Adrenal gland (tissue), 9 donors: ENCODE measurements at regions not wholly inside any gene's neighbourhood (a gene's known extent, or its start where the extent isn't known, plus 50 kb on each side); places are given as distances from the start of the nearest gene placed in this dataset.
"Not testable (repeated sequence)": the region's sequence is repeated elsewhere in the genome, so short reads cannot be mapped to it uniquely, and the experiment has no call there.

Experiments
- DNase-seq, 7 donors: peaks; one replicate each; pipeline ENCODE4 v3.0.0-alpha.2; 2019 to 2020
- H3K27ac ChIP-seq, 5 donors: fragments of 200-600 bp; sonication (generic) in 4 of 5; 1 replicate in 3 of 5; 2 replicates in 2 of 5; pipeline versions ENCODE4 v1.5.1 to v1.8.0; 2016 to 2020; ENCODE audit warnings: mild to moderate bottlenecking in 1 of 5
- H3K27me3 ChIP-seq: fragments of 200-600 bp; 2 replicates; pipeline ENCODE4 v1.8.0; 2021
- H3K36me3 ChIP-seq, 2 donors: fragments of 200-600 bp; replicated peaks in 1 of 2; 1 replicate in 1 of 2; 2 replicates in 1 of 2; pipeline versions ENCODE4 v1.5.1 to v1.8.0; 2018 to 2022
- H3K4me1 ChIP-seq, 2 donors: fragments of 200-600 bp; replicated peaks in 1 of 2; 1 replicate in 1 of 2; 2 replicates in 1 of 2; pipeline versions ENCODE4 v1.5.1 to v1.8.0; 2018 to 2021
- H3K4me3 ChIP-seq, 4 donors: fragments of 200-600 bp; sonication (generic) in 3 of 4; one replicate each; pipeline ENCODE4 v1.5.1; 2016 to 2018
- H3K9me3 ChIP-seq, 3 donors: fragments of 200-600 bp; sonication (generic) in 1 of 3; replicated peaks in 1 of 3; 1 replicate in 2 of 3; 2 replicates in 1 of 3; pipeline versions ENCODE4 v1.5.1 to v1.8.0; 2016 to 2021
- POLR2A ChIP-seq, 2 donors: fragments of 450-650 bp; IDR thresholded peaks; one replicate each; pipeline ENCODE4 v1.6.1; 2017; ENCODE audit warnings: antibody characterized with exemption in 2 of 2, mild to moderate bottlenecking in 2 of 2, moderate library complexity in 1 of 2
- WGBS, 4 donors: extraction: QIAGEN DNeasy Blood & Tissue Kit in 2 of 4; methylation state at CpG; one replicate each; pipeline versions ENCODE4 v1.1.5 to v1.1.7; 2013 to 2017; 5-methylcytosine and 5-hydroxymethylcytosine counted together
- intact Hi-C, 2 donors: fragments of 100-400 bp; cut with DNase I; formaldehyde crosslinking; loops; one replicate each; pipeline versions ENCODE4 v1.14.1 to v1.15.0; 2022 to 2023
- donor health status: healthy with polysubstance abuse.
- donor health status: Bipolar disorder and iron deficiency.
- donor health status: DM: yes; HTN: yes; CAD: no.
- donor health status: DM: no; HTN: no; CAD: no.
- donor health status: DM: no; HTN: no; CAD: no.

DNA sequence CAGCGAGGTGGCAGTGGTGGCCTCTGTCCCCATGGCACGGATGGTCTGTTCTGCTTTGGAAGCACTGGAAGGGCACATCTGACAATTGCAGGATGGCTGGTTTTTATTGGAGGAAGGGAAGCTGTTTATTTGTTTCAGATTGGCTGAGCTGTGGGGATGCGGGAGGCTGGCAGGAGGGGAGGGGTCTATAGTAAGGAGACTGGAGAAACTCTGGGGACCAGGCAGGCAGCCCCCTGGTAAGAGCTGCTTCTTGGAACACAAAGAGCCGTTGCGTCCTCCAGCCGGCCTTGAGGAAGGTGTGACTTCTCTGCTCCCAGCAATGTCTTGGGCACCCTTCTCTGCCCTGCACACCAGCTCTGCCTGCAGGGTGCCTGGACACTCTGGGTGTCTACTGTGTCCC is 85.1 kb upstream of the SPDYE9 start:
- intact Hi-C loops, H3K27me3 ChIP-seq, H3K36me3 ChIP-seq, H3K9me3 ChIP-seq, H3K4me1 ChIP-seq, H3K4me3 ChIP-seq, H3K27ac ChIP-seq: not testable (repeated sequence)
- DNase-seq, result peak in 2 of 7 donors; percentile 2 to 6
- 74 to 88% (median 81%) methylated on average over 3 to 6 of the region's 6 CpGs for WGBS, 4 donors

DNA sequence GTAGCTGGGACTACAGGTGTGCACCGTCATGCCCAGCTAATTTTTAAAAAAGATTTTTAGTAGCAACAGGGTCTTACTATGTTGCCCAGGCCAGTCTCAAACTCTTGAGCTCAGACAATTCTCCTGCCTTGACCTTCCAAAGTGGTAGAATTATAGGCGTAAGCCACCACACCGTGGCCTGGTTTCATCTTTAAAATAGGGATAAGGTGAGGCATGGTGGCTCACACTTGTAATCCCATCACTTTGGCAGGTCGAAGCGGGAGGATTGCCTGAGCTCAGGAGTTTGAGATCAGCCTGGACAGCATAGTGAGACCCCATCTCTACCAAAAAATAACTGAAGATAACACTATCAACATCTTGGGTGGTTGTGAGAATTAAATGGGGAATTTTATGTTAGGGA is 84.6 kb upstream of the SPDYE9 start:
- H3K9me3 ChIP-seq, H3K27me3 ChIP-seq, H3K4me1 ChIP-seq, H3K27ac ChIP-seq, H3K4me3 ChIP-seq, H3K36me3 ChIP-seq, intact Hi-C loops: not testable (repeated sequence)
- DNase-seq, result peak in 3 of 7 donors; percentile 0 to 6 (median 5)
- WGBS, 4 donors, result 94 to 98% (median 97%) methylated on average over 4 of the region's 5 CpGs

DNA sequence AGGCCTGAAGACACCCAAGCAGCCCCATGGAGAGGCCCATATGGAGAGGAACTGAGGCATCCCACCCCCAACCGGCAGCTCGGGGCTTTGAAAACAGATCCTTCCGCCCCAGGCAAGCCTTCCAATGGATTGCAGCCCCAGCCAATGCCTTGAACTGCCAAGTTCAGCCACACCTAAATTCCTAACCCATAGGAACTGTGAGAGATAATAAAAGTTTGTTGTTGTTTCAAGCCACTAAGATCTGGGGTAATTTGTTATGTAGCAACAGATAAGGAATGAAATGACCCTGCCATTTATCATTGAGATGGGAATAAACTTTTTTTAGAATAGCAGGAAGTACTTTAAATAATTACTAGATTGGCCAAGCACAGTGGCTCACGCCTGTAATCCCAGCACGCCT is 80.3 kb upstream of the SPDYE9 start:
- H3K4me3 ChIP-seq, intact Hi-C loops, H3K27ac ChIP-seq, DNase-seq, H3K36me3 ChIP-seq, H3K4me1 ChIP-seq, H3K9me3 ChIP-seq, H3K27me3 ChIP-seq: not testable (repeated sequence)
- no CpG with 5 or more reads among the region's 5 CpGs for WGBS, 4 donors

DNA sequence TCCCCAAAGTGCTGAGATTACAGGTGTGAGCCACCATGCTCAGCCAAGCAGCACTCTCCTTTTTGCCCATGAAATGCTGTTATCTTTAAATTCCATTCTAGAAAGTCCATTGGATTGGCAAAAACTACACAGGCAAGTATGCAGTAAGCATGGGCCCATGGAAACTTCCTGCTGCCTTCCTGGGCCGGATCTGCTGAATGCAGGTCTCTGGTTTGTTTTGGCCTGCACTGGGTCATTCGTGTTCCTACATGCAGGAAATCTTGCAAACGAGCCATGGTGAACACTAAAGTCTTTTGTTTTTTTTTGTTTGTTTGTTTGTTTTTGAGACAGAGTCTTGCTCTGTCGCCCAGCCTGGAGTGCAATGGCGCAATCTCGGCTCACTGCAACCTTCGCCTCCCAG is 76.8 kb upstream of the SPDYE9 start:
- H3K4me3 ChIP-seq, H3K27ac ChIP-seq, H3K9me3 ChIP-seq, H3K36me3 ChIP-seq, intact Hi-C loops, H3K4me1 ChIP-seq, H3K27me3 ChIP-seq, DNase-seq: not testable (repeated sequence)
- WGBS, 4 donors, result 63% methylated on average over 4 to 5 of the region's 7 CpGs; no CpG with 5 or more reads in 2 of the 4 donors

DNA sequence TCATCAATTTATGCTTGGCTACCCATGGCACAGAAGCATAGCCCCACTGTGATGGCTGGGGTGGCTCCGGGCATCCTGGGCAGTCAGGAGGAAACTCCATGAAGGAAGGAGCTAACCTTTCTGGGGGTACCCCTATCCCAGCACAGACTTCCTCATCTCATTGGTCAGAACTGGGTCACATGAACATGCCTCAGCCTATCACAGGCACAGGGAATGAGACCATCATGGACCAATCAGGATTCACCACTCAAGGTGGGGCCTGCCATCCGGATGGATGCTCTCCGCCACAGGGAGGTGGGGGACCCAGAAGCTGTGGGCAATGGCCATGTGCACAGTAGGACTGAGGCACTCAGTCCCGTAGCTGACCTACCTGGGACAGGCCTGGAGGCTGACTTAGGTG is 75.9 kb upstream of the SPDYE9 start:
- H3K4me1 ChIP-seq, intact Hi-C loops, H3K36me3 ChIP-seq, DNase-seq, H3K27ac ChIP-seq, H3K9me3 ChIP-seq, H3K4me3 ChIP-seq, H3K27me3 ChIP-seq: not testable (repeated sequence)
- no CpG with 5 or more reads among the region's 4 CpGs for WGBS, 4 donors

DNA sequence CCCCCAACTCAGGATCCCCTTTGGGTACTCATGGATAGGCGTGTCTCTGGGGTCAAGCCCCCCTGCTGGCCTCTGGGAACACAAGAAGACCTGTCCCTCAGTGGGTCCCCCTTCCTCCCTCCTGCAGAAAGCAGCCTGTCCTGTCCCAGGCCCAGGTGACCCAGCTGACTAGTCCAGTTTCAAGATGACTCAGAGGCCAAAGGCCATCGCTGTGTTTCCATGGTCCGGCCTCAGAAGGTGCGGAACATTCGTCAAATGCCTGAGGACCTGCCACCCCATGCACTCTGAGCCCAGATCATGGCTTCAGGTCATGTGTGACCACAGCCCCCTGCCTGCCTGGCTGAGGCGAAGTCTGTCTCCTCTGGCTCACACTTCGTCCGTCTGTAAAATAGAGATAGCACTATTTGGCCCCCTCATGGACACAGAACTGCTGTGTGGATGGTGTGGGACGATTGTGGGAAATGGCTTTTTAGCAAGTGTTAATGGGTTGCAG is 71.4 kb upstream of the SPDYE9 start:
- H3K9me3 ChIP-seq, DNase-seq, H3K27me3 ChIP-seq, intact Hi-C loops, H3K27ac ChIP-seq, H3K4me1 ChIP-seq, H3K36me3 ChIP-seq, H3K4me3 ChIP-seq: not testable (repeated sequence)
- 71% methylated on average over 1 of the region's 9 CpGs; no CpG with 5 or more reads in 3 of the 4 donors for WGBS, 4 donors

DNA sequence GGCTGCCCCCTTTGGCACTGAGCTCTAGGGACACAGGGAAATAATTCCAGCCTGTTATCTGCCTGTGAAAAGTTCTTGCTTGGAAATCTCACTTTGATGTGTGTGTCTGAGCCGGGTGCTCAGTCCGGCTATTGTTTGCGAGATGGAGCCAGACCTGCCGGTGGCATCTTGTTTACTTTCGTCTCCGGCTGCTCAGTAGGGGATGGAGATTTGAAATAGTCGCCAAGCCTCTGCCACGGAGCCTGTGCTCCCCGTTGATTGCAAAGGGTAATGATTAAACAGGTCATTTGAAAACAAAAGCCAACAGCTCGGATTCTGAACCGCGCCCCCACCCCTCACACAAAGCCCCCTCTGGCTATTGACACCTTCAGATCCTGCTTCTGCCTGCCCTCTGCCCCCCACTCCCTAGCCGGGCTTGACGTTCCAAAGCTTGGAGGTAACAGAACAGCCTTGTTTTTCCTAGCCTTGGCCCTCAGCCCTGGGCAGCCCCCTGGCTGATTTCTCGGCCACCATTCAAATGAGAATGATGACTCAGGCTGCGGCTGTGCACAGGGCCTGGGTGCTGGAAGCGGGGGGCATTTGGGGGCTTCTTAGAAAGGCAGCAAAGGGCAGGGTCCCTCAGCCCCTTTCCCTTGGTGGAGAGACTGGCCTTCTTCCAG is 70.8 kb upstream of the SPDYE9 start:
- H3K27me3 ChIP-seq, H3K4me3 ChIP-seq, H3K36me3 ChIP-seq, H3K27ac ChIP-seq, H3K4me1 ChIP-seq, intact Hi-C loops, H3K9me3 ChIP-seq: not testable (repeated sequence)
- DNase-seq, result peak in 4 of 7 donors; percentile 2 to 48 (median 16)
- 0 to 19% (median 7%) methylated on average over 6 to 12 of the region's 17 CpGs for WGBS, 4 donors

DNA sequence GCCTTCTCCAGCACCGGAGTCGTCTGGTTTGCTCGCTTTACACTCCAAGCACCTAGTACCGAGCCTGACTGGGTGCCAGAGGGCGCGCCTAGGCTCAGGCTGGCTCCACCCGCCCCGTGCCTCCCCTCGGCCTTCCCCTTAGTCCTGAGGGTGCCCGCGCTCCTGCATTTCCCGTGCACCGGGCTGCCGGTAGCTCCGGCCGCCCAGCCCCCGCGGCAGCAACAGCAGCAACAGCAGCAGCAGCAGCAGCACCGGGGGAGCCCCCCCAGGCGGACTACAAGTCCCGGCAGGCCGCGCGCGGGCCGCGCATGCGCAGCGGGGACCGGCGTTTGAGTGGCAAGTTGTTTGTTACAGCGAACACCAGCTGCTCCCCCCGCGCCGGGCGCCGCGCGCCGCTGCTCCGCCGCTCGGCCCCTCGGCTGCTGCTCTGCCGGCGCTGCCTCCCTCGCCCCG is 68.8 kb upstream of the SPDYE9 start:
- peak overlapping the region in 1 of 4 donors; percentile 62 for H3K4me3 ChIP-seq
- peak in 1 of 2 donors; percentile 52 for TF ChIP-seq POLR2A (IDR thresholded peaks at IDR 0.05)
- H3K27me3 ChIP-seq, intact Hi-C loops, H3K9me3 ChIP-seq, H3K4me1 ChIP-seq, H3K36me3 ChIP-seq: not testable (repeated sequence)
- peak overlapping the region in 1 of 5 donors; percentile 55 for H3K27ac ChIP-seq
- DNase-seq, result peak; percentile 78 to 93 (median 89)
- 0 to 2% methylated on average over 18 to 32 of the region's 48 CpGs; no CpG with 5 or more reads in 2 of the 4 donors for WGBS, 4 donors

DNA sequence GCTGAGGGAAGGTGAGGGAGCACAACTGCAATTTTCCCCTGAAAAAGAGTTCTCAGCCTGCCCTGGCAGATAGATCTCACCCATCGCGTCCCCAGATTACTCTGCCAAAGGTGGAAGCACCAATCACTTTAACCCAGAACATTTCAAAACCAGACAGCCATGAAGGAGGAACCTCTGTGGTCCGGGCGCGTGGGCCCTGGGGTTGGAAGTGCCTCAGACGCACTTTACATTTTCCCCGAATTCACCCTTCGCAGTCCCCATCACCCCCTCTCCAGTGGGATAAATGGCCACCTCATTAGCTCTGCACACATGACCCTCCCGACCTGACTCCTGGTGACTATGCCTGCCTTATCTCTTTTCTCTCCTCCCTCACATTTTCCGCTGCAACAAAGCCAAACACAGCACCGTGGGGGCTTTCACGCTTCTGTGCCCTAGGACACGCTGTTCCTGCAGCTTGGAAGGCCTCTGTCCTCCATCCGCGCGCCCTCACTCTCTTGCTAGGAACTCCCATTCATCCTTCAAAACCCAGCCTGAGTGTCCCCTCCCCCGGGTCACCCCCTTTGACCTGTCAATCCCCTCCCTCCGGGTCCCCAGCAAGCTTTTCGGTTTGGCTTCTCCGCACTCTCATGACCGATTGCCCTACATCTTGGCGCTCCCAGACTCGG is 68.2 kb upstream of the SPDYE9 start:
- intact Hi-C loops, H3K36me3 ChIP-seq, H3K9me3 ChIP-seq, H3K4me1 ChIP-seq, H3K27ac ChIP-seq, H3K27me3 ChIP-seq: not testable (repeated sequence)
- DNase-seq, result peak in 5 of 7 donors; percentile 7 to 51 (median 17)
- WGBS, 4 donors, result 12 to 33% (median 29%) methylated on average over 5 to 9 of the region's 23 CpGs
- peak overlapping the region in 1 of 4 donors; percentile 62 for H3K4me3 ChIP-seq

DNA sequence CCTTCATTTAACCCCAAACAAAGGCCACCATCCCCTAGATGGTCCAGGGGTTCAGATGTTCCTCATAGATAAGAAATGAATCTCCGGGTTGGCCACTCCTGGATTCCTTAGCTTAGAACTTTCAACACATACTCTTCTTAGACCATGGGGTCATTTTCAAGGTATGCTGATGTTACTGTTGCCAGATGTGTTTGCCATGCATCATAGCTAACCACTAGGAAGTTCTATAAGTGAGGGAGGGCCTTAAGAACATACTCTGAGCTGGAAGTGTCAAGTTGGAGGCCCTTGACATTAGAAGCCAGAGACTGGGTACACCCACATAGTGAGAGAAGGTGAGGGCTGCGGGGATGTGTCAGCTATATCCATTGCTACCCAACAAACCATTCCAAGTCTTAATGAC is 62.7 kb upstream of the SPDYE9 start:
- intact Hi-C loops, DNase-seq, H3K4me1 ChIP-seq, H3K36me3 ChIP-seq, H3K4me3 ChIP-seq, H3K27me3 ChIP-seq, H3K9me3 ChIP-seq, H3K27ac ChIP-seq: not testable (repeated sequence)
- WGBS, 4 donors, result no CpG with 5 or more reads among the region's 2 CpGs

DNA sequence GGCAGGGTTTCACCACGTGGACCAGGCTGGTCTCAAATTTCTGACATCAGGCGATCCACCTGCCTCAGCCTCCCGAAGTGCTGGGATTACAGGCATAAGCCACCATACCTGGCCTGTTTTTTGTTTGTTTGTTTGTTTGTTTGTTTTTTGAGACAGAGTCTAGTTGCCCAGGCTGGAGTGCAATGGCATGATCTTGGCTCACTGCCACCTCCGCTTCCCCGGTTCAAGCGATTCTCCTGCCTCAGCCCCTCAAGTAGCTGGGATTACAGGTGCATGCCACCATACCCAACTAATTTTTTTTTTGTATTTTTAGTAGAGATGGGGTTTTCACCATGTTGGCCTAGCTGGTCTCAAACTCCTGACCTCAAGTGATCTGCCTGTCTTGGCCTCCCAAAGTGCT is 61.8 kb upstream of the SPDYE9 start:
- H3K27ac ChIP-seq, H3K4me3 ChIP-seq, H3K36me3 ChIP-seq, H3K4me1 ChIP-seq, H3K27me3 ChIP-seq, intact Hi-C loops, H3K9me3 ChIP-seq: not testable (repeated sequence)
- peak in 1 of 7 donors; percentile 15 for DNase-seq
- 89 to 100% (median 98%) methylated on average over 1 to 4 of the region's 6 CpGs for whole genome bisulfite sequencing, 4 donors
